OCI-LY7 (cell line): ENCODE measurements at regions not wholly inside any gene's neighbourhood (a gene's known extent, or its start where the extent isn't known, plus 50 kb on each side); places are given as distances from the start of the nearest gene placed in this dataset.
"Not testable (repeated sequence)": the region's sequence is repeated elsewhere in the genome, so short reads cannot be mapped to it uniquely, and the experiment has no call there.

ENCODE experiments used
- BruUV-seq: library from RNA; stranded (reverse); fragments of 400-500 nt; replicated peaks from 2 replicates; lab custom pipeline; 2021; lab: Mats Ljungman, UMichigan
- CTCF ChIA-PET: fragments of 300-600 bp; sonication (Branson Sonifier 250); formaldehyde crosslinking; loops from one replicate; lab custom pipeline; 2022; ENCODE audit warnings: antibody characterized with exemption; ENCODE audit not compliant: unreplicated experiment; lab: Charles Lee
- POLR2A ChIA-PET: fragments of 300-600 bp; sonication (Branson Sonifier 250); formaldehyde crosslinking; loops from one replicate; lab custom pipeline; 2022; ENCODE audit warnings: antibody characterized with exemption; lab: Charles Lee
- DNase-seq: peaks from one replicate; pipeline ENCODE4 v3.0.0-alpha.2; 2015; ENCODE audit warnings: low spot score
- H2AFZ ChIP-seq: fragments of 200-600 bp; sonication (generic), shearing (Covaris generic); 2 replicates; pipeline ENCODE4 v1.6.1; 2014; ENCODE audit warnings: mild to moderate bottlenecking, antibody characterized with exemption, low read length, moderate library complexity
- H3K27ac ChIP-seq: fragments of 200-600 bp; sonication (generic); 2 replicates; pipeline ENCODE4 v1.5.1; 2014; ENCODE audit warnings: mixed run types, low read depth, mild to moderate bottlenecking, moderate library complexity, low read length, inconsistent platforms; ENCODE audit not compliant: poor library complexity, severe bottlenecking
- H3K36me3 ChIP-seq: fragments of 200-600 bp; sonication (generic); 2 replicates; pipeline ENCODE4 v1.6.1; 2014; ENCODE audit warnings: mild to moderate bottlenecking, antibody characterized with exemption, low read length, moderate library complexity, mixed read lengths; ENCODE audit not compliant: insufficient read depth
- H3K4me1 ChIP-seq: fragments of 200-600 bp; sonication (generic); 2 replicates; pipeline ENCODE4 v1.5.1; 2014; ENCODE audit warnings: mild to moderate bottlenecking, low read length; ENCODE audit not compliant: insufficient read depth, poor library complexity, severe bottlenecking
- H3K4me2 ChIP-seq: fragments of 200-600 bp; sonication (generic); 2 replicates; pipeline ENCODE4 v1.6.1; 2014; ENCODE audit warnings: mild to moderate bottlenecking, low read length
- H3K4me3 ChIP-seq: fragments of 200-600 bp; sonication (generic); 2 replicates; pipeline ENCODE4 v1.5.1; 2014; ENCODE audit warnings: mild to moderate bottlenecking, low read depth, low read length; ENCODE audit not compliant: poor library complexity, severe bottlenecking
- H3K79me2 ChIP-seq: fragments of 200-600 bp; sonication (generic); 2 replicates; pipeline ENCODE4 v1.6.1; 2016; ENCODE audit warnings: low read depth, mild to moderate bottlenecking, low read length, moderate library complexity, mixed read lengths; ENCODE audit not compliant: insufficient read depth
- H3K9me2 ChIP-seq: fragments of 200-600 bp; sonication (generic); 2 replicates; pipeline ENCODE4 v1.6.1; 2016; ENCODE audit warnings: mild to moderate bottlenecking, low read length, mixed read lengths; ENCODE audit not compliant: insufficient read depth
- H3K9me3 ChIP-seq: fragments of 200-600 bp; sonication (generic); 2 replicates; pipeline ENCODE4 v1.6.1; 2014; ENCODE audit warnings: mild to moderate bottlenecking, mixed run types, low read length, mixed read lengths
- H4K20me1 ChIP-seq: fragments of 200-600 bp; sonication (generic); 2 replicates; pipeline ENCODE4 v1.6.1; 2014; ENCODE audit warnings: mild to moderate bottlenecking, antibody characterized with exemption, low read length, moderate library complexity, mixed read lengths; ENCODE audit not compliant: insufficient read depth
- EZH2phosphoT487 ChIP-seq: fragments of 200-600 bp; sonication (generic); IDR thresholded peaks from 2 replicates; pipeline ENCODE4 v1.6.1; 2018; ENCODE audit warnings: low read depth, borderline replicate concordance, mild to moderate bottlenecking, mixed run types, antibody characterized with exemption, low read length, moderate library complexity, mixed read lengths
- intact Hi-C: fragments of 100-400 bp; cut with micrococcal nuclease; formaldehyde crosslinking; loops from one replicate; pipeline ENCODE4 v1.10.0; 2022; ENCODE audit not compliant: unreplicated experiment
- TF ChIP-seq, protein P1 (sequence below): fragments of 200-600 bp; sonication (generic); conservative IDR thresholded peaks from 2 replicates; pipeline ENCODE4 v1.5.1; 2014; ENCODE audit warnings: mild to moderate bottlenecking, antibody characterized with exemption, low read length, moderate library complexity, mixed read lengths

DNA sequence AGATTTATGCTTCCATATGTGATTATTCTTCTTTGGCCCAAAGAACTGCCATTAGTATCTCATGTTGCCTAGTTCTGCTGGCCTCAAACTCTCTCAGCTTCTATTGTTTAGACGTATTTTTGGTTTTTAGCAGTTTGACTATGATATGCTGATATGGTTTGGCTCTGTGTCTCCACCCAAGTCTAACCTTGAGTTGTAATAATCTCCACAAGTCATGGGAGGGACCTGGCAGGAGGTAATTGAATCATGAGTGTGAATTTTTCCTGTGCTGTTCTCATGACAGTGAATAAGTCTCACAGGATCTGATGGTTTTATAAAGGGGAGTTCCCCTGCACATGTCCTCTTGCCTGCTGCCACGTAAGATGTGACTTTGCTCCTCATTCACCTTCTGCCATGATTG lies 96.7 kb upstream of the ARG1 start:
- peaks cover 19% of the 10 kb centered on the region for H3K9me3 ChIP-seq
- H4K20me1 ChIP-seq = no peaks in the 10 kb centered on the region
- intact Hi-C loops = no loop called here
- H2AFZ ChIP-seq = 0 out of 2 replicates have a peak overlapping the region, but pooled peaks have one; percentile 21
- ChIA-PET POLR2A (no interaction called here), CTCF (no interaction called here)
- no peaks in the 10 kb centered on the region for H3K4me1 ChIP-seq
- DNase-seq = no peak
- no peak overlapping the region for H3K27ac ChIP-seq
- H3K79me2 ChIP-seq = no peaks in the 10 kb centered on the region
- no peak overlapping the region for H3K4me2 ChIP-seq
- no peaks in the 10 kb centered on the region for H3K36me3 ChIP-seq
- no peak for TF ChIP-seq EZH2phosphoT487
- TF ChIP-seq, protein P1, sequence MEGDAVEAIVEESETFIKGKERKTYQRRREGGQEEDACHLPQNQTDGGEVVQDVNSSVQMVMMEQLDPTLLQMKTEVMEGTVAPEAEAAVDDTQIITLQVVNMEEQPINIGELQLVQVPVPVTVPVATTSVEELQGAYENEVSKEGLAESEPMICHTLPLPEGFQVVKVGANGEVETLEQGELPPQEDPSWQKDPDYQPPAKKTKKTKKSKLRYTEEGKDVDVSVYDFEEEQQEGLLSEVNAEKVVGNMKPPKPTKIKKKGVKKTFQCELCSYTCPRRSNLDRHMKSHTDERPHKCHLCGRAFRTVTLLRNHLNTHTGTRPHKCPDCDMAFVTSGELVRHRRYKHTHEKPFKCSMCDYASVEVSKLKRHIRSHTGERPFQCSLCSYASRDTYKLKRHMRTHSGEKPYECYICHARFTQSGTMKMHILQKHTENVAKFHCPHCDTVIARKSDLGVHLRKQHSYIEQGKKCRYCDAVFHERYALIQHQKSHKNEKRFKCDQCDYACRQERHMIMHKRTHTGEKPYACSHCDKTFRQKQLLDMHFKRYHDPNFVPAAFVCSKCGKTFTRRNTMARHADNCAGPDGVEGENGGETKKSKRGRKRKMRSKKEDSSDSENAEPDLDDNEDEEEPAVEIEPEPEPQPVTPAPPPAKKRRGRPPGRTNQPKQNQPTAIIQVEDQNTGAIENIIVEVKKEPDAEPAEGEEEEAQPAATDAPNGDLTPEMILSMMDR = no peak
- no peak overlapping the region for H3K4me3 ChIP-seq
- H3K9me2 ChIP-seq = no peaks in the 10 kb centered on the region
- no TSS peak for BruUV-seq

DNA sequence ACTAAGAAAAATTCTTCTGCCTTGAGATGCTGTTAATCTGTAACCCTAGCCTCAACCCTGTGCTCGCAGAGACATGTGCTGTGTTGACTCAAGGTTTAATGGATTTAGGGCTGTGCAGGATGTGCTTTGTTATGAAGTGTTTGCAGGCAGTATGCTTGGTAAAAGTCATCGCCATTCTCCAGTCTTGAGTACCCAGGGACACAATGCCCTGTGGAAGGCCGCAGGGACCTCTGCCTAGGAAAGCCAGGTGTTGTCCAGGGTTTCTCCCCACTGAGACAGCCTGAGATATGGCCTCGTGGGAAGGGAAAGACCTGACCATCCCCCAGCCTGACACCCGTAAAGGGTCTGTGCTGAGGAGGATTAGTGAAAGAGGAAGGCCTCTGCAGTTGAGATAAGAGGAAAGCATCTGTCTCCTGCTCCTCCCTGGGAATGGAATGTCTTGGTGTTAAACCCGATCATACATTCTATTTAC lies 94.2 kb upstream of the ARG1 start:
- H3K9me2 ChIP-seq, H3K4me2 ChIP-seq, intact Hi-C loops: not testable (repeated sequence)

DNA sequence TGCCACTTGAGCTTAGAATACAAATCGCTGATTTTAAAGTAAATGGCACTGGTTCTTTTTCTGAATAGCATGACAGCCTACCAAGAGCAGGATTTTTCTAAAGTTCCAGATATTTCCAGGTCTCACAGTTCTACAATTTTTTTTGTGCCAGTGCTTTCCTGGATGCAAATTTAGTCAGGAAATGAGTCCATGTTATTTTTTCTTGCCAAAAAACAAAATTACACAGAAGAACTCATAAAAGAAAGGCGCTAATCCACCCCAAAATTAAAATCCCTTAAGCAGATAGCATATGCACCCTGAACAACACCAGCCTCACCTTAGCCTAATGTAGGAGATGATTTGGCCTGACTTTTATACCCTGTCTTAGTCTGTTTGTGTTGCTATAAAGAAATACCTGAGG lies 86.4 kb upstream of the ARG1 start:
- Histone ChIP-seq H3K36me3 (no peaks in the 10 kb centered on the region), H3K4me3 (no peak overlapping the region), H3K9me3 (peaks cover 6% of the 10 kb centered on the region; the same call in 1 of the 2 replicates), H4K20me1 (no peaks in the 10 kb centered on the region), H3K79me2 (no peaks in the 10 kb centered on the region), H3K9me2 (no peaks in the 10 kb centered on the region), H3K4me1 (peaks cover 3% of the 10 kb centered on the region), H3K4me2 (no peak overlapping the region), H3K27ac (no peak overlapping the region), H2AFZ (no peak overlapping the region)
- no peak for DNase-seq
- CTCF ChIA-PET = no interaction called here
- TF ChIP-seq, protein P1 = no peak
- TF ChIP-seq EZH2phosphoT487 = no peak
- POLR2A ChIA-PET = interaction anchor here (1.2 kb wide), 1 partner anchor 15 kb away, joined by 3 read pairs; no protein-coding TSS in a partner anchor
- intact Hi-C loops = no loop called here
- BruUV-seq = no TSS peak

More for the DNA sequence above, 94.2 kb upstream of the ARG1 start:
- H3K79me2 ChIP-seq, POLR2A ChIA-PET, H3K4me3 ChIP-seq, H3K36me3 ChIP-seq, CTCF ChIA-PET, DNase-seq, H3K27ac ChIP-seq, BruUV-seq, H2AFZ ChIP-seq, H3K4me1 ChIP-seq, H4K20me1 ChIP-seq: not testable (repeated sequence)
- H3K9me3 ChIP-seq = peaks cover 17% of the 10 kb centered on the region
